GM12891 (cell line): ENCODE measurements at regions not wholly inside any gene's neighbourhood (a gene's known extent, or its start where the extent isn't known, plus 50 kb on each side); places are given as distances from the start of the nearest gene placed in this dataset.

ENCODE experiments used
- PAX5 ChIP-seq: IDR thresholded peaks from 2 replicates; pipeline ENCODE4 v1.6.1; 2011; ENCODE audit warnings: low read length, moderate library complexity, mild to moderate bottlenecking; ENCODE audit not compliant: insufficient read depth, severe bottlenecking
- POLR2A ChIP-seq: IDR thresholded peaks from 2 replicates; pipeline ENCODE4 v1.6.1; 2011; ENCODE audit warnings: low read depth, low read length, control low read depth
- POLR2AphosphoS5 ChIP-seq: IDR thresholded peaks from 2 replicates; pipeline ENCODE4 v1.6.1; 2011; ENCODE audit warnings: low read depth, low read length, control low read depth
- POU2F2 ChIP-seq: IDR thresholded peaks from 2 replicates; pipeline ENCODE4 v1.6.1; 2011; ENCODE audit warnings: low read depth, mild to moderate bottlenecking, control low read depth, low read length, moderate library complexity
- SPI1 ChIP-seq: IDR thresholded peaks from 2 replicates; pipeline ENCODE4 v1.6.1; 2011; ENCODE audit warnings: low read depth, low read length, control low read depth
- TAF1 ChIP-seq: IDR thresholded peaks from 2 replicates; pipeline ENCODE4 v1.6.1; 2011; ENCODE audit warnings: low read depth, low read length, control low read depth

DNA sequence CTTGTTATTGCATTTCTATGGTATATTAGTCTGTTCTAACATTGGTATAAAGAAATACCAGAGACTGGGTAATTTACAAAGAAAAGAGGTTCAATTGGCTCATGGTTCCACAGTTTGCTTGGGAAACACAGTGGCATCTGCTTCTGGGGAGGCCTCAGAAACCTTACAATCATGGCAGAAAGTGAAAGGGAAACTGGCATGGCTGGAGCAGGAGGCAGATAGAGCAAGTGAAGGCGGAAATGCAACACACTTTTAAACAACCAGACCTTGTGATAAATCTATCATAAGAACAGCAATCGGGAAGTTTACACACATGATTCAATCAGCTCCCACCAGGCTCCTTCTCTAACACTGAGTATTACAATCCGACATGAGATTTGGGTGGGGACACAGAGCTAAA is 346.6 kb upstream of the GNPDA2 start:
- TF ChIP-seq POLR2A (no peak), TAF1 (no peak), POLR2AphosphoS5 (no peak), POU2F2 (no peak), SPI1 (no peak), PAX5 (no peak)
